ENCODE measurements at regions not wholly inside any gene's neighbourhood (a gene's known extent, or its start where the extent isn't known, plus 50 kb on each side); places are given as distances from the start of the nearest gene placed in this dataset.

- TF ChIP-seq, protein P1, sequence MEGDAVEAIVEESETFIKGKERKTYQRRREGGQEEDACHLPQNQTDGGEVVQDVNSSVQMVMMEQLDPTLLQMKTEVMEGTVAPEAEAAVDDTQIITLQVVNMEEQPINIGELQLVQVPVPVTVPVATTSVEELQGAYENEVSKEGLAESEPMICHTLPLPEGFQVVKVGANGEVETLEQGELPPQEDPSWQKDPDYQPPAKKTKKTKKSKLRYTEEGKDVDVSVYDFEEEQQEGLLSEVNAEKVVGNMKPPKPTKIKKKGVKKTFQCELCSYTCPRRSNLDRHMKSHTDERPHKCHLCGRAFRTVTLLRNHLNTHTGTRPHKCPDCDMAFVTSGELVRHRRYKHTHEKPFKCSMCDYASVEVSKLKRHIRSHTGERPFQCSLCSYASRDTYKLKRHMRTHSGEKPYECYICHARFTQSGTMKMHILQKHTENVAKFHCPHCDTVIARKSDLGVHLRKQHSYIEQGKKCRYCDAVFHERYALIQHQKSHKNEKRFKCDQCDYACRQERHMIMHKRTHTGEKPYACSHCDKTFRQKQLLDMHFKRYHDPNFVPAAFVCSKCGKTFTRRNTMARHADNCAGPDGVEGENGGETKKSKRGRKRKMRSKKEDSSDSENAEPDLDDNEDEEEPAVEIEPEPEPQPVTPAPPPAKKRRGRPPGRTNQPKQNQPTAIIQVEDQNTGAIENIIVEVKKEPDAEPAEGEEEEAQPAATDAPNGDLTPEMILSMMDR (conservative IDR thresholded peaks at IDR 0.05; ENCODE audit: low read depth, low read length) = no peak
- TF ChIP-seq EZH2 (IDR thresholded peaks at IDR 0.05; ENCODE audit: low read length, unreplicated experiment) = no peak
- TF ChIP-seq EZH2phosphoT487 (IDR thresholded peaks at IDR 0.05; ENCODE audit: borderline replicate concordance, low read length) = no peak
These were observed 54.3 kb upstream of the ACP3 start for GRCh38 chr3:132262956-132263355.

All from PC-3 (cell line).